A549 (cell line): ENCODE measurements at regions not wholly inside any gene's neighbourhood (a gene's known extent, or its start where the extent isn't known, plus 50 kb on each side); places are given as distances from the start of the nearest gene placed in this dataset.

Experiments
- ATAC-seq, 2 experiments: fragments of 200-7000 bp in 1 of 2; fragments of >200 bp in 1 of 2; cut with Nextera tagmentation in 1 of 2; cut with Tn5 transposase in 1 of 2; 3 replicates each; pipeline versions ENCODE4 v1.8.0 to v1.9.1; 2018 to 2020; ENCODE audit warnings: mild to moderate bottlenecking in 1 of 2, moderate library complexity in 1 of 2
- CTCF ChIA-PET: fragments of 300-600 bp; sonication (Branson Sonifier 250); formaldehyde crosslinking; extraction: SDS; loops from one replicate; lab custom pipeline; 2021; ENCODE audit warnings: antibody characterized with exemption, inconsistent platforms; lab: Yijun Ruan, JAX
- POLR2A ChIA-PET: fragments of 350-600 bp; formaldehyde crosslinking; extraction: SDS; loops from one replicate; lab custom pipeline; 2021; ENCODE audit warnings: antibody characterized with exemption, inconsistent platforms; lab: Yijun Ruan, JAX
- DNase-seq, 2 experiments: peaks; one replicate each; pipeline versions ENCODE4 v3.0.0 to v3.0.0-alpha.2; 2011 to 2016; ENCODE audit warnings: low read depth in 1 of 2, low spot score in 1 of 2
- FAIRE-seq: peaks from 2 replicates; lab custom pipeline; 2011; peaks lifted over from hg19 to GRCh38; lab: Jason Lieb, UNC
- H3K27ac ChIP-seq, 2 experiments: fragments of >200 bp; sonication (Bioruptor Twin); formaldehyde crosslinking; 3 replicates each; pipeline ENCODE4 v1.5.1; 2016 to 2017
- H3K4me1 ChIP-seq: fragments of >200 bp; sonication (Bioruptor Twin); formaldehyde crosslinking; 3 replicates; pipeline ENCODE4 v1.6.1; 2016
- H3K4me2 ChIP-seq: fragments of >200 bp; sonication (Bioruptor Twin); formaldehyde crosslinking; 3 replicates; pipeline ENCODE4 v1.6.1; 2016
- H3K4me3 ChIP-seq: fragments of >200 bp; sonication (Bioruptor Twin); formaldehyde crosslinking; 3 replicates; pipeline ENCODE4 v1.5.1; 2016
- H3K9me3 ChIP-seq: fragments of >200 bp; sonication (Bioruptor Twin); formaldehyde crosslinking; 3 replicates; pipeline ENCODE4 v1.6.1; 2016
- BHLHE40 ChIP-seq: IDR thresholded peaks from 2 replicates; pipeline ENCODE4 v1.6.1; 2012; ENCODE audit warnings: low read depth, low read length, inconsistent platforms
- CHD4 ChIP-seq: fragments of 200-600 bp; sonication (generic); IDR thresholded peaks from 2 replicates; pipeline ENCODE4 v1.6.1; 2016; ENCODE audit warnings: antibody characterized with exemption, mild to moderate bottlenecking, borderline replicate concordance
- FOSL2 ChIP-seq, 2 experiments: fragments of 450-650 bp in 1 of 2; fragments of >200 bp in 1 of 2; sonication (Bioruptor Twin) in 1 of 2; formaldehyde crosslinking; IDR thresholded peaks; 2 replicates each; pipeline versions ENCODE4 v1.5.0 to v1.6.1; 2016 to 2020; ENCODE audit warnings: mild to moderate bottlenecking in 1 of 2, moderate library complexity in 1 of 2
- HDAC2 ChIP-seq: fragments of 200-600 bp; sonication (generic); IDR thresholded peaks from 2 replicates; pipeline ENCODE4 v1.6.1; 2016
- HOXB13 ChIP-seq: fragments of 250-450 bp; sonication (Bioruptor Pico); IDR thresholded peaks from 2 replicates; pipeline ENCODE4 v1.5.0; 2020; ENCODE audit warnings: low read depth, mild to moderate bottlenecking, moderate library complexity
- JUN ChIP-seq, 2 experiments: fragments of >200 bp; sonication (Bioruptor Twin); formaldehyde crosslinking; IDR thresholded peaks; 2 replicates in 1 of 2; 3 replicates in 1 of 2; pipeline ENCODE4 v1.6.1; 2016 to 2017
- KDM1A ChIP-seq: fragments of 200-600 bp; sonication (generic); IDR thresholded peaks from 2 replicates; pipeline ENCODE4 v1.6.1; 2016; ENCODE audit warnings: low read depth, mild to moderate bottlenecking
- MYC ChIP-seq: IDR thresholded peaks from 2 replicates; pipeline ENCODE4 v1.6.1; 2012; ENCODE audit warnings: mild to moderate bottlenecking, inconsistent platforms, low read length, improper control_type of control experiment, borderline replicate concordance
- NFE2L2 ChIP-seq: fragments of 150-350 bp; conservative IDR thresholded peaks from 2 replicates; pipeline ENCODE4 v1.6.1; 2014; ENCODE audit warnings: low read length
- POLR2A ChIP-seq: IDR thresholded peaks from 2 replicates; pipeline ENCODE4 v1.6.1; 2012; ENCODE audit warnings: mild to moderate bottlenecking, low read length
- RAD21 ChIP-seq, 2 experiments: fragments of >200 bp in 1 of 2; sonication (Bioruptor Twin) in 1 of 2; formaldehyde crosslinking in 1 of 2; IDR thresholded peaks in 1 of 2; conservative IDR thresholded peaks in 1 of 2; 2 replicates in 1 of 2; 3 replicates in 1 of 2; pipeline ENCODE4 v1.6.1; 2012 to 2018; ENCODE audit warnings: inconsistent platforms in 1 of 2
- RARB ChIP-seq: fragments of 250-450 bp; sonication (Bioruptor Pico); IDR thresholded peaks from 2 replicates; pipeline ENCODE4 v1.8.0; 2021; ENCODE audit warnings: mild to moderate bottlenecking, moderate library complexity
- RCOR1 ChIP-seq: fragments of 150-350 bp; IDR thresholded peaks from 2 replicates; pipeline ENCODE4 v1.6.1; 2014; ENCODE audit warnings: antibody characterized with exemption, low read length, low read depth
- RNF2 ChIP-seq: fragments of 200-600 bp; sonication (generic); IDR thresholded peaks from 2 replicates; pipeline ENCODE4 v1.6.1; 2016; ENCODE audit warnings: low read depth, mild to moderate bottlenecking, antibody characterized with exemption, moderate library complexity, borderline replicate concordance
- TFCP2L1 ChIP-seq: fragments of 250-450 bp; sonication (Bioruptor Pico); IDR thresholded peaks from 2 replicates; pipeline ENCODE4 v1.5.0; 2021; ENCODE audit warnings: mild to moderate bottlenecking
- TP53 ChIP-seq: fragments of 250-450 bp; sonication (Bioruptor Pico); IDR thresholded peaks from 2 replicates; pipeline ENCODE4 v1.5.0; 2021; ENCODE audit warnings: mild to moderate bottlenecking, moderate library complexity
- ZSCAN20 ChIP-seq: fragments of 250-450 bp; sonication (Bioruptor Pico); IDR thresholded peaks from 2 replicates; pipeline ENCODE4 v1.8.0; 2022; ENCODE audit warnings: mild to moderate bottlenecking, moderate library complexity
- WGBS: methylation state at CpG from one replicate; pipeline ENCODE4 v1.1.6; 2017; ENCODE audit errors: missing lambda C conversion rate; 5-methylcytosine and 5-hydroxymethylcytosine counted together
- TF ChIP-seq, protein P1 (sequence below): fragments of >200 bp; sonication (Bioruptor Twin); formaldehyde crosslinking; IDR thresholded peaks from 3 replicates; pipeline ENCODE4 v1.6.1; 2016
- TF ChIP-seq, protein P2 (sequence below): fragments of 250-450 bp; sonication (Bioruptor Pico); IDR thresholded peaks from 2 replicates; pipeline ENCODE4 v1.5.0; 2021; ENCODE audit warnings: mild to moderate bottlenecking, moderate library complexity, borderline replicate concordance
- TF ChIP-seq, protein P3 (sequence below): IDR thresholded peaks from 2 replicates; pipeline ENCODE4 v1.6.1; 2012

GRCh38 chr5:21603796-21604195 is 1249.3 kb downstream of the CDH12 start:
- no peak for TF ChIP-seq JUN (IDR thresholded peaks at IDR 0.05)

DNA sequence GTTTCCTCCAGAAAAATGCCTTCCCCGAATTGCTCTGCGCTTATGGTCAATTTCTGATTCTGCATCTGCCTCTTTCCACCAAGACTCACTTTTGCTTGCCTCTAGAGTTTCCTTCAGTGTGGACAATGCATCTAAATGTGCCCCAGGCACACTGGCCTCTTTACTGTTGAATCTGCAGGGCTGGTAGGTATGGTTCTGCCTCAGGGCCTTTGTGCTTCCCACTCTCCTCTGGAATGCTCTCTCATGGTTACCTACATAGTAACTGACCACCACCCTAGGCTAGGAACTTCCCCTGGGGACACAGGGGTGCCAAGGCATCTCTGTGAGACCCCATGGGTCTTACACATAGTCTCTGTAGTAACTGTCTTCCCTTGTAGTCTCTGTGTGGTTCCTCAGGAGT is 1258.6 kb downstream of the CDH12 start:
- ATAC-seq: no peak
- no peak for FAIRE-seq

More at GRCh38 chr5:21603796-21604195, 1249.3 kb downstream of the CDH12 start:
- no peaks in the 10 kb centered on the region for H3K4me1 ChIP-seq
- H3K27ac ChIP-seq: no peak overlapping the region
- H3K4me3 ChIP-seq: no peak overlapping the region
- no peak overlapping the region for H3K4me2 ChIP-seq
- H3K9me3 ChIP-seq: no peaks in the 10 kb centered on the region
- WGBS: 17% methylated on average over 2 of the region's 2 CpGs
- ATAC-seq: no peak
- CTCF ChIA-PET: no interaction called here
- no peak for DNase-seq
- FAIRE-seq: no peak
- POLR2A ChIA-PET: no interaction called here

DNA sequence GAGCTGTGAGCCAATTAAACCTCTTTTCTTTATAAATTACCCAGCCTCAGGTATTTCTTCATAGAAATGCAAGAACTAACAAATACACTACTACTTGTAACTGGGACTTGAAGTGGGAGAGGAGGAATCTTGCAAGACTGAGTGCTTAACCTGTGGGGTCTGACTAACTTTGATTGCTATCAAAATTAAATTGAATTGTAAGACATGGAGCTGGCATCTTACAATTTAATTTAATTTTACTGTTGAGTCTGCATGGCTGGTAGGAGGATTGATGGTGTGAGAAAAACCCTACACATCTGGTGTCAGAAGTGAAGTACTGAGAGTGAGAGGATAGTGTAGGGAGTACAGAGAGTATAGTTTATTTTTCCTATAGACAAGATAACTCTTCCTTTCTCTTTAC is 1259.9 kb downstream of the CDH12 start:
- ChIA-PET CTCF (no interaction called here), POLR2A (no interaction called here)
- Histone ChIP-seq H3K27ac (no peak overlapping the region), H3K4me3 (no peak overlapping the region), H3K9me3 (no peaks in the 10 kb centered on the region), H3K4me2 (no peak overlapping the region), H3K4me1 (no peaks in the 10 kb centered on the region)
- no peak for DNase-seq
- TF ChIP-seq BHLHE40 (no peak), POLR2A (no peak), KDM1A (no peak), MYC (no peak), CHD4 (no peak), FOSL2 (IDR thresholded peaks at IDR 0.05) (no peak), FOSL2 (CRISPR knock-in tag; IDR thresholded peaks at IDR 0.05) (no peak), RAD21 (conservative IDR thresholded peaks at IDR 0.05 in 1 of 2, IDR thresholded peaks at IDR 0.05 in 1 of 2) (no peak), RARB (CRISPR knock-in tag) (no peak), ZSCAN20 (CRISPR knock-in tag) (no peak), TFCP2L1 (CRISPR knock-in tag) (no peak), HOXB13 (CRISPR knock-in tag) (no peak)
- TF ChIP-seq, protein P1, sequence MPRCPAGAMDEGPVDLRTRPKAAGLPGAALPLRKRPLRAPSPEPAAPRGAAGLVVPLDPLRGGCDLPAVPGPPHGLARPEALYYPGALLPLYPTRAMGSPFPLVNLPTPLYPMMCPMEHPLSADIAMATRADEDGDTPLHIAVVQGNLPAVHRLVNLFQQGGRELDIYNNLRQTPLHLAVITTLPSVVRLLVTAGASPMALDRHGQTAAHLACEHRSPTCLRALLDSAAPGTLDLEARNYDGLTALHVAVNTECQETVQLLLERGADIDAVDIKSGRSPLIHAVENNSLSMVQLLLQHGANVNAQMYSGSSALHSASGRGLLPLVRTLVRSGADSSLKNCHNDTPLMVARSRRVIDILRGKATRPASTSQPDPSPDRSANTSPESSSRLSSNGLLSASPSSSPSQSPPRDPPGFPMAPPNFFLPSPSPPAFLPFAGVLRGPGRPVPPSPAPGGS: no peak
- TF ChIP-seq, protein P2, sequence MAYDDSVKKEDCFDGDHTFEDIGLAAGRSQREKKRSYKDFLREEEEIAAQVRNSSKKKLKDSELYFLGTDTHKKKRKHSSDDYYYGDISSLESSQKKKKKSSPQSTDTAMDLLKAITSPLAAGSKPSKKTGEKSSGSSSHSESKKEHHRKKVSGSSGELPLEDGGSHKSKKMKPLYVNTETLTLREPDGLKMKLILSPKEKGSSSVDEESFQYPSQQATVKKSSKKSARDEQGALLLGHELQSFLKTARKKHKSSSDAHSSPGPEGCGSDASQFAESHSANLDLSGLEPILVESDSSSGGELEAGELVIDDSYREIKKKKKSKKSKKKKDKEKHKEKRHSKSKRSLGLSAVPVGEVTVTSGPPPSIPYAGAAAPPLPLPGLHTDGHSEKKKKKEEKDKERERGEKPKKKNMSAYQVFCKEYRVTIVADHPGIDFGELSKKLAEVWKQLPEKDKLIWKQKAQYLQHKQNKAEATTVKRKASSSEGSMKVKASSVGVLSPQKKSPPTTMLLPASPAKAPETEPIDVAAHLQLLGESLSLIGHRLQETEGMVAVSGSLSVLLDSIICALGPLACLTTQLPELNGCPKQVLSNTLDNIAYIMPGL (CRISPR knock-in tag): no peak
- no peak for ATAC-seq
- no peak for FAIRE-seq

More for the DNA sequence above, 1258.6 kb downstream of the CDH12 start:
- Histone ChIP-seq H3K27ac (no peak overlapping the region), H3K4me3 (no peak overlapping the region), H3K9me3 (no peaks in the 10 kb centered on the region), H3K4me1 (no peaks in the 10 kb centered on the region), H3K4me2 (no peak overlapping the region)
- 53% methylated on average over 2 of the region's 2 CpGs for WGBS
- CTCF ChIA-PET: interaction anchor here (0.6 kb wide), 1 partner anchor 750 kb away, joined by 3 read pairs; no protein-coding TSS in a partner anchor
- TF ChIP-seq RNF2 (no peak), RCOR1 (no peak), NFE2L2 (no peak)
- TF ChIP-seq, protein P3, sequence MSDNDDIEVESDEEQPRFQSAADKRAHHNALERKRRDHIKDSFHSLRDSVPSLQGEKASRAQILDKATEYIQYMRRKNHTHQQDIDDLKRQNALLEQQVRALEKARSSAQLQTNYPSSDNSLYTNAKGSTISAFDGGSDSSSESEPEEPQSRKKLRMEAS: no peak
- DNase-seq: no peak
- POLR2A ChIA-PET: no interaction called here

- Histone ChIP-seq H3K27ac (no peak overlapping the region), H3K4me2 (no peak overlapping the region), H3K4me3 (no peak overlapping the region), H3K9me3 (no peaks in the 10 kb centered on the region), H3K4me1 (no peaks in the 10 kb centered on the region)
- TF ChIP-seq HDAC2 (no peak), TP53 (CRISPR knock-in tag) (no peak)
- 29% methylated on average over 3 of the region's 3 CpGs for WGBS
- POLR2A ChIA-PET: no interaction called here
- DNase-seq (no peak), FAIRE-seq (no peak), ATAC-seq (no peak)
- CTCF ChIA-PET: no interaction called here
Measured at GRCh38 chr5:21581508-21581907, 1271.6 kb downstream of the CDH12 start.
